ENCODE measurements at regions not wholly inside any gene's neighbourhood (a gene's known extent, or its start where the extent isn't known, plus 50 kb on each side); places are given as distances from the start of the nearest gene placed in this dataset.
A peak's percentile ranks its signal among the peaks of the same experiment; 100 is the strongest.
"Not testable (repeated sequence)": the region's sequence is repeated elsewhere in the genome, so short reads cannot be mapped to it uniquely, and the experiment has no call there.

DNA sequence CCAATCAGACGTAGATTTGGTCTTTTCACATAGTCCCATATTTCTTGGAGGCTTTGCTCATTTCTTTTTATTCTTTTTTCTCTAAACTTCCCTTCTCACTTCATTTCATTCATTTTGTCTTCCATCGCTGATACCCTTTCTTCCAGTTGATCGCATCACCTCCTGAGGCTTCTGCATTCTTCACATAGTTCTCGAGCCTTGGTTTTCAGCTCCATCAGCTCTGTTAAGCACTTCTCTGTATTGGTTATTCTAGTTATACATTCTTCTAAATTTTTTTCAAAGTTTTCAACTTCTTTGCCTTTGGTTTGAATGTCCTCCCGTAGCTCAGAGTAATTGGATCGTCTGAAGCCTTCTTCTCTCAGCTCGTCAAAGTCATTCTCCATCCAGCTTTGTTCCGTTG is 250.5 kb downstream of the MDFIC start:
- H2BK15ac ChIP-seq (replicated peaks; ENCODE audit: low read depth); H4K8ac ChIP-seq (ENCODE audit: low read depth, low read length); H2AK5ac ChIP-seq (ENCODE audit: low read length); H2BK120ac ChIP-seq (ENCODE audit: low read depth, low read length); H3K4me1 ChIP-seq (ENCODE audit: control insufficient read depth, low read depth, low read length); DNase-seq; H3K18ac ChIP-seq (ENCODE audit: low read length); H3K4me2 ChIP-seq (ENCODE audit: low read length); H3K79me1 ChIP-seq (ENCODE audit: low read length); H3K9ac ChIP-seq (ENCODE audit: low read length); H2BK5ac ChIP-seq (ENCODE audit: low read length); H3K36me3 ChIP-seq (ENCODE audit: control insufficient read depth, insufficient read depth, low read length); H3K4me3 ChIP-seq (ENCODE audit: low read length); H3K27ac ChIP-seq (ENCODE audit: low read depth, low read length); H3K56ac ChIP-seq (ENCODE audit: low read length); H3K4ac ChIP-seq (ENCODE audit: low read depth, low read length); H3K23ac ChIP-seq (ENCODE audit: low read length); H4K5ac ChIP-seq (ENCODE audit: low read length); H3K79me2 ChIP-seq (ENCODE audit: control insufficient read depth, insufficient read depth, low read length); H3K27me3 ChIP-seq (ENCODE audit: insufficient read depth, low read length, poor library complexity): not testable (repeated sequence)
- no CpG with 5 or more reads among the region's 8 CpGs for WGBS (ENCODE audit: extremely low coverage, insufficient coverage, low lambda C conversion rate)

DNA sequence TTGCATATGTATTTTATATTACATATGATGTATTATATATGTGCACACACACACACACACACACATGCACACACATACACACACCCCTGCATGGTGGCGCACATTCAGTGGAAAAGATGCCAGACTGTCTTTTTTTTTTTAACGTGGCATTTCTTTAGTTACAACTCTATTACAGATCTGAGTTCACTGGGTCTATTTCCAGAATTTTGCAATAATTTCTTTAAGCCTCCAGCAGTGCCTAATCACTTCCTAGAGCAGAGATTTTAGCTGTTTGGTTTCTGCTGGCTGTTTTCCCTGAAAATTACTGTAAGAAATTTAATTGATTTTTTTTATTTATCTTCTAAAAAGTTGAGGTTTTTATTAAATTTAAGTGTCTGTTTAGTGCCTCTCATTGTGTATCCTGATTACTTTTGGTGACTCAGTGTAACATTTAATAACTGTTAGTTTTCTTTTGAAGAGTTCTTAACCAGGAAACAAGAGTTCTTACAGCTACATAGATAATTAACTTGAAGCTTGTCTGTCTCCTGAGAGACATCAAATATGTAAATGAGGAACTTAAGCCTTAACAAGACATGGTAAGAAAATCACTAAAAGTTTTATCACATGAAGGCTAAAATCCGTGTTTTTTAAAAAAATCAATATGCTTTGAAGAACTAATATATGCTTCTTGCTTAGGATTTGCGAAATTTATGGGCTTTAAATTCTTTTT is 232.0 kb downstream of the MDFIC start:
- no peak overlapping the region for H3K27ac ChIP-seq (ENCODE audit: low read depth, low read length)
- DNase-seq: no peak
- H3K4me2 ChIP-seq (ENCODE audit: low read length): no peak overlapping the region
- no peak overlapping the region for H4K8ac ChIP-seq (ENCODE audit: low read depth, low read length)
- H3K4ac ChIP-seq (ENCODE audit: low read depth, low read length): no peak overlapping the region
- H3K9ac ChIP-seq (ENCODE audit: low read length): no peak overlapping the region
- no CpG with 5 or more reads among the region's 4 CpGs for WGBS (ENCODE audit: extremely low coverage, insufficient coverage, low lambda C conversion rate)
- H3K36me3 ChIP-seq (ENCODE audit: control insufficient read depth, insufficient read depth, low read length): no peaks in the 10 kb centered on the region
- no peaks in the 10 kb centered on the region for H3K79me2 ChIP-seq (ENCODE audit: control insufficient read depth, insufficient read depth, low read length)
- H2BK5ac ChIP-seq (ENCODE audit: low read length): no peak overlapping the region
- H4K5ac ChIP-seq (ENCODE audit: low read length): no peak overlapping the region
- H2AK5ac ChIP-seq (ENCODE audit: low read length): no peak overlapping the region
- no peaks in the 10 kb centered on the region for H3K79me1 ChIP-seq (ENCODE audit: low read length)
- no peaks in the 10 kb centered on the region for H3K27me3 ChIP-seq (ENCODE audit: insufficient read depth, low read length, poor library complexity)
- H2BK15ac ChIP-seq (replicated peaks; ENCODE audit: low read depth): no peak overlapping the region
- H2BK120ac ChIP-seq (ENCODE audit: low read depth, low read length): no peak overlapping the region
- H3K18ac ChIP-seq (ENCODE audit: low read length): no peak overlapping the region
- peaks cover 2% of the 10 kb centered on the region for H3K4me1 ChIP-seq (ENCODE audit: control insufficient read depth, low read depth, low read length)
- no peak overlapping the region for H3K4me3 ChIP-seq (ENCODE audit: low read length)
- H3K23ac ChIP-seq (ENCODE audit: low read length): no peak overlapping the region
- H3K56ac ChIP-seq (ENCODE audit: low read length): no peak overlapping the region

DNA sequence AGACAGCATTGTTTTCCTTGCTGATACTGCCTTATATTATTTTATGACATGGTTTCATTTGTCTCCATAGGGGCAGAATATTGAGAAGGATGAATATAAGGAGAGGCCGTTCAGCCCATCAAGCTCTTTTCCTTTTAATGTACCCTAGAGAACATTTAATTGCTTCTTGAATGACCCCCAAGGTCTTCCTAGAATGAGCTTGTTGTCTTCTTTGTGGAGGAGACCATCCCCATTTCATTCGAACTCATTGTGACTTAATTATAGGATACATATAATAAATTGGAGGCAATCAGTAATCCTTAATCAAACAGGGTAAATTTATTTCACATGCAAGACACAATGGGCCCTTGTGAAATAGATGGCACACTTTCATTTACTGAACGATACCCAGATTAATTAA is 231.3 kb downstream of the MDFIC start:
- Histone ChIP-seq H3K79me2 (ENCODE audit: control insufficient read depth, insufficient read depth, low read length) (no peaks in the 10 kb centered on the region), H3K4me1 (ENCODE audit: control insufficient read depth, low read depth, low read length) (peaks cover 2% of the 10 kb centered on the region), H4K8ac (ENCODE audit: low read depth, low read length) (no peak overlapping the region), H3K27ac (ENCODE audit: low read depth, low read length) (no peak overlapping the region), H2AK5ac (ENCODE audit: low read length) (no peak overlapping the region), H2BK15ac (replicated peaks; ENCODE audit: low read depth) (peak overlapping the region; percentile 36), H3K79me1 (ENCODE audit: low read length) (no peaks in the 10 kb centered on the region), H3K18ac (ENCODE audit: low read length) (no peak overlapping the region), H2BK5ac (ENCODE audit: low read length) (no peak overlapping the region), H3K4me2 (ENCODE audit: low read length) (no peak overlapping the region), H3K27me3 (ENCODE audit: insufficient read depth, low read length, poor library complexity) (no peaks in the 10 kb centered on the region), H3K9ac (ENCODE audit: low read length) (no peak overlapping the region), H3K4ac (ENCODE audit: low read depth, low read length) (no peak overlapping the region), H3K23ac (ENCODE audit: low read length) (no peak overlapping the region), H4K5ac (ENCODE audit: low read length) (no peak overlapping the region), H3K4me3 (ENCODE audit: low read length) (no peak overlapping the region), H3K56ac (ENCODE audit: low read length) (no peak overlapping the region), H2BK120ac (ENCODE audit: low read depth, low read length) (no peak overlapping the region), H3K36me3 (ENCODE audit: control insufficient read depth, insufficient read depth, low read length) (no peaks in the 10 kb centered on the region)
- DNase-seq: no peak
- WGBS (ENCODE audit: extremely low coverage, insufficient coverage, low lambda C conversion rate): no CpG with 5 or more reads among the region's 3 CpGs

DNA sequence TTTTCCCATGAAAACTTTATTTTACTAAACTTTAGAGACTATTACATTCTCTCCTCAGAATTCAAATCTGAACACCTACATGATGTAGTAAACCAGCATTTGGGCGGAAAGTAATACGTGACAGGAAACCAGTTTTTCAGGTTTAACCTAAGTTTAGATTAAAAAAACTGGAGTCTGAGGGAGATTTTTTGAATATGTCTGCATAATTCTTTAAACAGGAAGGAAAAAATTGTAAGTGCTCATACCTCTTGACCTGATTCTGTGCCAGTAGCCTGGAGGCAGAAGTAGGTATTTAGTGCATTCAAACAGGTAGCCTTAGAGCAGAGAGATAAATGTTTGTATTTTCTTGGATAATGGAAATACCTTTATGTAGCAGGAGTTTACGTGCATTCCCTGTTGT is 224.3 kb downstream of the MDFIC start:
- H4K8ac ChIP-seq (ENCODE audit: low read depth, low read length): no peak overlapping the region
- no peak overlapping the region for H3K18ac ChIP-seq (ENCODE audit: low read length)
- no peaks in the 10 kb centered on the region for H3K27me3 ChIP-seq (ENCODE audit: insufficient read depth, low read length, poor library complexity)
- no peak overlapping the region for H2BK15ac ChIP-seq (replicated peaks; ENCODE audit: low read depth)
- no peak overlapping the region for H3K4me3 ChIP-seq (ENCODE audit: low read length)
- DNase-seq: no peak
- no peaks in the 10 kb centered on the region for H3K79me2 ChIP-seq (ENCODE audit: control insufficient read depth, insufficient read depth, low read length)
- no peak overlapping the region for H2BK5ac ChIP-seq (ENCODE audit: low read length)
- H3K36me3 ChIP-seq (ENCODE audit: control insufficient read depth, insufficient read depth, low read length): no peaks in the 10 kb centered on the region
- H3K27ac ChIP-seq (ENCODE audit: low read depth, low read length): no peak overlapping the region
- H3K79me1 ChIP-seq (ENCODE audit: low read length): no peaks in the 10 kb centered on the region
- H3K23ac ChIP-seq (ENCODE audit: low read length): no peak overlapping the region
- no peak overlapping the region for H3K9ac ChIP-seq (ENCODE audit: low read length)
- no CpG with 5 or more reads among the region's 3 CpGs for WGBS (ENCODE audit: extremely low coverage, insufficient coverage, low lambda C conversion rate)
- H4K5ac ChIP-seq (ENCODE audit: low read length): no peak overlapping the region
- H2AK5ac ChIP-seq (ENCODE audit: low read length): no peak overlapping the region
- H2BK120ac ChIP-seq (ENCODE audit: low read depth, low read length): no peak overlapping the region
- no peak overlapping the region for H3K4ac ChIP-seq (ENCODE audit: low read depth, low read length)
- no peak overlapping the region for H3K4me2 ChIP-seq (ENCODE audit: low read length)
- no peak overlapping the region for H3K56ac ChIP-seq (ENCODE audit: low read length)
- no peaks in the 10 kb centered on the region for H3K4me1 ChIP-seq (ENCODE audit: control insufficient read depth, low read depth, low read length)

DNA sequence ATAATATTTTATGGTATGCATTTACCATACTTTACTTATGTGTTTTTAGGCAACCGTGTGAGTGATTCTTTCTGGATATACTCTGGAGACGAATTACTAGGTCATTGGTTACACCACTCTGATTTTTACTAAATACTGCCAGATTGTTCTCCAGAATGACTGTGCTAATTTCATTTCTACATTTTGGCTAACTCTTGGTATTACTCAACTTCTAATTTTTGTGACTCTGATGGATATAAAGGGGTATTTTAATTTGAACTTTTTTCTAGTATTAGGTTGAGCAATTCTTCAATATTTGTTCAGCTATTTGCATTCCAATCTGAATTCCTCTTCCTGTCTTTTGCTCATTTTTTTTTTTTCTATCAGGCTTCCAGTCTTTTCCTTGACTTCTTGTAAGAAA is 223.6 kb downstream of the MDFIC start:
- no peak overlapping the region for H3K56ac ChIP-seq (ENCODE audit: low read length)
- no peaks in the 10 kb centered on the region for H3K79me2 ChIP-seq (ENCODE audit: control insufficient read depth, insufficient read depth, low read length)
- no peaks in the 10 kb centered on the region for H3K27me3 ChIP-seq (ENCODE audit: insufficient read depth, low read length, poor library complexity)
- H4K8ac ChIP-seq (ENCODE audit: low read depth, low read length): no peak overlapping the region
- no peak overlapping the region for H3K4me3 ChIP-seq (ENCODE audit: low read length)
- no peak overlapping the region for H2BK15ac ChIP-seq (replicated peaks; ENCODE audit: low read depth)
- no peak overlapping the region for H3K27ac ChIP-seq (ENCODE audit: low read depth, low read length)
- no peaks in the 10 kb centered on the region for H3K4me1 ChIP-seq (ENCODE audit: control insufficient read depth, low read depth, low read length)
- H3K36me3 ChIP-seq (ENCODE audit: control insufficient read depth, insufficient read depth, low read length): no peaks in the 10 kb centered on the region
- H2BK5ac ChIP-seq (ENCODE audit: low read length): no peak overlapping the region
- H2AK5ac ChIP-seq (ENCODE audit: low read length): no peak overlapping the region
- no peak overlapping the region for H3K18ac ChIP-seq (ENCODE audit: low read length)
- no peak overlapping the region for H4K5ac ChIP-seq (ENCODE audit: low read length)
- H3K9ac ChIP-seq (ENCODE audit: low read length): no peak overlapping the region
- no peak for DNase-seq
- no peak overlapping the region for H3K23ac ChIP-seq (ENCODE audit: low read length)
- no peak overlapping the region for H3K4me2 ChIP-seq (ENCODE audit: low read length)
- H3K79me1 ChIP-seq (ENCODE audit: low read length): no peaks in the 10 kb centered on the region
- WGBS (ENCODE audit: extremely low coverage, insufficient coverage, low lambda C conversion rate): no CpG with 5 or more reads among the region's 2 CpGs
- no peak overlapping the region for H3K4ac ChIP-seq (ENCODE audit: low read depth, low read length)
- H2BK120ac ChIP-seq (ENCODE audit: low read depth, low read length): no peak overlapping the region

DNA sequence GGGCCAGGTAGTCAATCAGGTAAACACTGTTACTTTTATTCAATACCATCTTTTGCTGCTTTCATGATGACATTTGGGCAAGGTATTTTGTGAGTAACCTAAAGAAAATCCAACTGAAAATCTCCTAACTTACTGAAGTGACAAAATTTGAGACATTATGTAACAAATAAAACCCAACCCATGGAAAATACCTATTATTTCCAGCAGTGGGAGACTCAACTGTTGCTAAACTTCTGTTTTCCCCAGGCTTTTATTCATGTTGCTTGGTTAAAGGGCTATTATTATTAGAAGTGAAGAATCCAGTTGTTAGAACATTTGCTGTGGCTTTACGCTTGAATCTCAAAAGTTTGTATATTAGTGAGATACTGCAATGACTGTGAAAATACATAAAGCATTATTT is 215.9 kb downstream of the MDFIC start:
- H3K79me2 ChIP-seq (ENCODE audit: control insufficient read depth, insufficient read depth, low read length): no peaks in the 10 kb centered on the region
- no peak overlapping the region for H3K4ac ChIP-seq (ENCODE audit: low read depth, low read length)
- no peak overlapping the region for H3K27ac ChIP-seq (ENCODE audit: low read depth, low read length)
- H3K27me3 ChIP-seq (ENCODE audit: insufficient read depth, low read length, poor library complexity): no peaks in the 10 kb centered on the region
- no peak overlapping the region for H2BK15ac ChIP-seq (replicated peaks; ENCODE audit: low read depth)
- no peaks in the 10 kb centered on the region for H3K36me3 ChIP-seq (ENCODE audit: control insufficient read depth, insufficient read depth, low read length)
- H3K18ac ChIP-seq (ENCODE audit: low read length): no peak overlapping the region
- no peak overlapping the region for H4K8ac ChIP-seq (ENCODE audit: low read depth, low read length)
- no peak overlapping the region for H2BK120ac ChIP-seq (ENCODE audit: low read depth, low read length)
- no peak overlapping the region for H3K23ac ChIP-seq (ENCODE audit: low read length)
- H3K4me1 ChIP-seq (ENCODE audit: control insufficient read depth, low read depth, low read length): no peaks in the 10 kb centered on the region
- no peak for DNase-seq
- H3K4me2 ChIP-seq (ENCODE audit: low read length): no peak overlapping the region
- no peak overlapping the region for H3K4me3 ChIP-seq (ENCODE audit: low read length)
- H2BK5ac ChIP-seq (ENCODE audit: low read length): no peak overlapping the region
- no peak overlapping the region for H3K56ac ChIP-seq (ENCODE audit: low read length)
- no peak overlapping the region for H2AK5ac ChIP-seq (ENCODE audit: low read length)
- no peaks in the 10 kb centered on the region for H3K79me1 ChIP-seq (ENCODE audit: low read length)
- no peak overlapping the region for H4K5ac ChIP-seq (ENCODE audit: low read length)
- WGBS (ENCODE audit: extremely low coverage, insufficient coverage, low lambda C conversion rate): no CpG with 5 or more reads among the region's 1 CpG
- H3K9ac ChIP-seq (ENCODE audit: low read length): no peak overlapping the region

Data from mesendoderm (in vitro differentiated cells).